Tibial nerve (tissue), 3 donors: ENCODE measurements at regions not wholly inside any gene's neighbourhood (a gene's known extent, or its start where the extent isn't known, plus 50 kb on each side); places are given as distances from the start of the nearest gene placed in this dataset.

Experiments
- POLR2A ChIP-seq, 2 donors: fragments of 450-650 bp; IDR thresholded peaks; one replicate each; pipeline ENCODE4 v1.6.1; 2017; ENCODE audit warnings: antibody characterized with exemption in 2 of 2, mild to moderate bottlenecking in 2 of 2, moderate library complexity in 2 of 2
- TF ChIP-seq, protein P1 (sequence below), 5 experiments: fragments of 200-600 bp in 3 of 5; fragments of 450-650 bp in 2 of 5; sonication (generic) in 3 of 5; IDR thresholded peaks; one replicate each; pipeline ENCODE4 v1.5.1; 2016 to 2019; ENCODE audit warnings: antibody characterized with exemption in 5 of 5, mild to moderate bottlenecking in 3 of 5, moderate library complexity in 2 of 5

DNA sequence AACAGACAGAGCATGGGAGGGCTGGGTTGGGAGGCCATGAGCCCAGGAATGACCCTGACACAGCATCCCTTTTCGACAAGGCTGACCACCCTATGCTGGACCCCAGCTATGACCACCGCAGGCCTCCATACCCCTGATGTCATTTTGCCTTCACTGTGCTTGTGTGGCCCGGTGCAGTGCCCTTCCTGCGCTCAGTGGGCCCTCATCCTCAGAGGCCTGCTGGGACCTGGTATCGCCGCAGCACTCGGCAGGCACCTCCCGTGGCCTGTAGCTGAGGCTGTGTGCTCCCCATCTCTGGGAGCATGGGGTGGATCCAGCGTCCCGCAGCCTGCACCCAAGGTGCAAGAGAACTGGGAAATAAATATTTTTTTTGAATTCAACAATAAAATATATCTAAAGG lies 73.1 kb upstream of the MEF2A start:
- TF ChIP-seq, protein P1, sequence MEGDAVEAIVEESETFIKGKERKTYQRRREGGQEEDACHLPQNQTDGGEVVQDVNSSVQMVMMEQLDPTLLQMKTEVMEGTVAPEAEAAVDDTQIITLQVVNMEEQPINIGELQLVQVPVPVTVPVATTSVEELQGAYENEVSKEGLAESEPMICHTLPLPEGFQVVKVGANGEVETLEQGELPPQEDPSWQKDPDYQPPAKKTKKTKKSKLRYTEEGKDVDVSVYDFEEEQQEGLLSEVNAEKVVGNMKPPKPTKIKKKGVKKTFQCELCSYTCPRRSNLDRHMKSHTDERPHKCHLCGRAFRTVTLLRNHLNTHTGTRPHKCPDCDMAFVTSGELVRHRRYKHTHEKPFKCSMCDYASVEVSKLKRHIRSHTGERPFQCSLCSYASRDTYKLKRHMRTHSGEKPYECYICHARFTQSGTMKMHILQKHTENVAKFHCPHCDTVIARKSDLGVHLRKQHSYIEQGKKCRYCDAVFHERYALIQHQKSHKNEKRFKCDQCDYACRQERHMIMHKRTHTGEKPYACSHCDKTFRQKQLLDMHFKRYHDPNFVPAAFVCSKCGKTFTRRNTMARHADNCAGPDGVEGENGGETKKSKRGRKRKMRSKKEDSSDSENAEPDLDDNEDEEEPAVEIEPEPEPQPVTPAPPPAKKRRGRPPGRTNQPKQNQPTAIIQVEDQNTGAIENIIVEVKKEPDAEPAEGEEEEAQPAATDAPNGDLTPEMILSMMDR (IDR thresholded peaks at IDR 0.05) = no peak
- no peak for TF ChIP-seq POLR2A (IDR thresholded peaks at IDR 0.05)
